Esophagus muscularis mucosa (tissue), 4 donors: ENCODE measurements at regions not wholly inside any gene's neighbourhood (a gene's known extent, or its start where the extent isn't known, plus 50 kb on each side); places are given as distances from the start of the nearest gene placed in this dataset.

Experiments used
- DNase-seq: peaks from one replicate; pipeline ENCODE4 v3.0.0-alpha.2; 2017; ENCODE audit errors: extremely low spot score
- H3K27ac ChIP-seq, 4 donors: fragments of 200-600 bp; sonication (generic); replicated peaks in 1 of 4; 1 replicate in 3 of 4; 2 replicates in 1 of 4; pipeline ENCODE4 v1.5.1; 2016 to 2019; ENCODE audit warnings: mild to moderate bottlenecking in 1 of 4
- H3K27me3 ChIP-seq, 4 donors: fragments of 200-600 bp; sonication (generic); one replicate each; pipeline versions ENCODE4 v1.5.1 to v1.6.0; 2016 to 2019
- H3K36me3 ChIP-seq, 4 donors: fragments of 200-600 bp; sonication (generic); one replicate each; pipeline ENCODE4 v1.5.1; 2016 to 2019
- H3K4me1 ChIP-seq, 4 donors: fragments of 200-600 bp; sonication (generic); one replicate each; pipeline ENCODE4 v1.5.1; 2016 to 2019
- H3K4me3 ChIP-seq, 4 donors: fragments of 200-600 bp; sonication (generic); 1 replicate in 2 of 4; 2 replicates in 2 of 4; pipeline ENCODE4 v1.5.1; 2016 to 2019; ENCODE audit warnings: mild to moderate bottlenecking in 4 of 4, moderate library complexity in 1 of 4
- H3K9me3 ChIP-seq, 4 donors: fragments of 200-600 bp; sonication (generic); 1 replicate in 3 of 4; 2 replicates in 1 of 4; pipeline ENCODE4 v1.5.1; 2016 to 2019
- CTCF ChIP-seq, 3 experiments: fragments of 200-600 bp in 2 of 3; fragments of 450-650 bp in 1 of 3; sonication (generic) in 2 of 3; IDR thresholded peaks; one replicate each; pipeline ENCODE4 v1.5.1; 2017 to 2019; ENCODE audit warnings: antibody characterized with exemption in 3 of 3, mild to moderate bottlenecking in 2 of 3, moderate library complexity in 1 of 3
- EP300 ChIP-seq: sonication (generic); formaldehyde crosslinking; IDR thresholded peaks from one replicate; pipeline ENCODE4 v1.6.1; 2017; ENCODE audit warnings: antibody characterized with exemption
- POLR2A ChIP-seq: fragments of 450-650 bp; IDR thresholded peaks from one replicate; pipeline ENCODE4 v1.6.1; 2017; ENCODE audit warnings: antibody characterized with exemption, moderate library complexity, mild to moderate bottlenecking, low read depth
- POLR2AphosphoS5 ChIP-seq, 2 donors: sonication (generic); formaldehyde crosslinking; IDR thresholded peaks; one replicate each; pipeline ENCODE4 v1.6.1; 2017; ENCODE audit warnings: antibody characterized with exemption in 2 of 2
- WGBS: methylation state at CpG from one replicate; pipeline ENCODE4 v1.1.5; 2018; 5-methylcytosine and 5-hydroxymethylcytosine counted together
- intact Hi-C: fragments of 100-400 bp; cut with DNase I; formaldehyde crosslinking; loops from one replicate; pipeline ENCODE4 v1.15.1; 2023

DNA sequence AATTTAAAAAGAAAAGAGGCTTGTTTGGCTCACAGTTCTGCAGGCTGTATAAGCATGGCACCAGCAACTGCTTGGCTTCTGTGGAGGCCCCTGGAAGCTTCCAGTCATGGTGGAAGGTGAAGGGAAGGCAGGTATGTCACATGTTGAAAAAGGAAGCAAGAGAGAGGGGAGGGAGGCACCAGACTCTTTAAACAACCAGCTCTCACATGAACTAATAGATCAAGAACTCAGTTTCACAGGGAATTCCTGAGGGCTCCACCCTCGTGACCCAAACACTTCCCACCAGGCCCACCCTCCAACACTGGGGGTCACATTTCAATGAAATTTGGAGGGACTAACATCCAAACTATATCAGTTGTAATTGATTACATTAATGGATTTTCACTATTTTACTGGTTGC is 127.9 kb upstream of the MLIP start:
- DNase-seq = no peak
- intact Hi-C loops = loop anchor here (5.0 kb wide), 1 partner anchor 734 kb away; no protein-coding TSS in a partner anchor
- Histone ChIP-seq H3K4me3 (no peak overlapping the region), H3K9me3 (no peaks in the 10 kb centered on the region), H3K4me1 (peaks cover 5 to 14% (median 11%) of the 10 kb centered on the region in 4 donors), H3K27me3 (no peaks in the 10 kb centered on the region), H3K27ac (no peak overlapping the region), H3K36me3 (no peaks in the 10 kb centered on the region)
- no peak for TF ChIP-seq CTCF (IDR thresholded peaks at IDR 0.05)
- no peak for TF ChIP-seq POLR2AphosphoS5 (IDR thresholded peaks at IDR 0.05)
- TF ChIP-seq EP300 = no peak
- no peak for TF ChIP-seq POLR2A
- 91% methylated on average over 1 of the region's 1 CpG for whole genome bisulfite sequencing

GRCh38 chr6:53984163-53984562 is 127.1 kb upstream of the MLIP start:
- TF ChIP-seq POLR2A = no peak
- no peak for TF ChIP-seq POLR2AphosphoS5 (IDR thresholded peaks at IDR 0.05)
- no peak for TF ChIP-seq EP300
- TF ChIP-seq CTCF (IDR thresholded peaks at IDR 0.05) = no peak
- WGBS = 87% methylated on average over 2 of the region's 2 CpGs
- intact Hi-C loops = loop anchor here (5.0 kb wide), 1 partner anchor 733 kb away; no protein-coding TSS in a partner anchor
- peaks cover 5 to 14% (median 11%) of the 10 kb centered on the region in 4 donors for H3K4me1 ChIP-seq
- no peak overlapping the region for H3K27ac ChIP-seq
- DNase-seq = no peak
- no peaks in the 10 kb centered on the region for H3K27me3 ChIP-seq
- no peak overlapping the region for H3K4me3 ChIP-seq
- H3K9me3 ChIP-seq = no peaks in the 10 kb centered on the region
- H3K36me3 ChIP-seq = no peaks in the 10 kb centered on the region

- Histone ChIP-seq H3K36me3 (no peaks in the 10 kb centered on the region), H3K9me3 (no peaks in the 10 kb centered on the region), H3K4me3 (no peak overlapping the region), H3K27ac (no peak overlapping the region), H3K4me1 (peaks cover 5 to 14% (median 13%) of the 10 kb centered on the region in 4 donors), H3K27me3 (no peaks in the 10 kb centered on the region)
- WGBS = 58% methylated on average over 3 of the region's 3 CpGs
- TF ChIP-seq EP300 = no peak
- no peak for TF ChIP-seq POLR2AphosphoS5 (IDR thresholded peaks at IDR 0.05)
- no peak for TF ChIP-seq CTCF (IDR thresholded peaks at IDR 0.05)
- no peak for TF ChIP-seq POLR2A
- intact Hi-C loops = loop anchor here (5.0 kb wide), 1 partner anchor 733 kb away; no protein-coding TSS in a partner anchor
- no peak for DNase-seq
These were observed 126.7 kb upstream of the MLIP start for GRCh38 chr6:53984581-53984980.

- Histone ChIP-seq H3K36me3 (no peaks in the 10 kb centered on the region), H3K4me1 (peaks cover 5 to 14% (median 13%) of the 10 kb centered on the region in 4 donors), H3K27ac (no peak overlapping the region), H3K9me3 (no peaks in the 10 kb centered on the region), H3K4me3 (no peak overlapping the region), H3K27me3 (no peaks in the 10 kb centered on the region)
- no peak for DNase-seq
- 35% methylated on average over 1 of the region's 1 CpG for WGBS
- TF ChIP-seq POLR2A = no peak
- no peak for TF ChIP-seq CTCF (IDR thresholded peaks at IDR 0.05)
- TF ChIP-seq EP300 = no peak
- no peak for TF ChIP-seq POLR2AphosphoS5 (IDR thresholded peaks at IDR 0.05)
- intact Hi-C loops = loop anchor here (5.0 kb wide), 3 partner anchors 282 to 1252 kb away; no protein-coding TSS in a partner anchor
These were observed 125.9 kb upstream of the MLIP start for GRCh38 chr6:53985366-53985765.

DNA sequence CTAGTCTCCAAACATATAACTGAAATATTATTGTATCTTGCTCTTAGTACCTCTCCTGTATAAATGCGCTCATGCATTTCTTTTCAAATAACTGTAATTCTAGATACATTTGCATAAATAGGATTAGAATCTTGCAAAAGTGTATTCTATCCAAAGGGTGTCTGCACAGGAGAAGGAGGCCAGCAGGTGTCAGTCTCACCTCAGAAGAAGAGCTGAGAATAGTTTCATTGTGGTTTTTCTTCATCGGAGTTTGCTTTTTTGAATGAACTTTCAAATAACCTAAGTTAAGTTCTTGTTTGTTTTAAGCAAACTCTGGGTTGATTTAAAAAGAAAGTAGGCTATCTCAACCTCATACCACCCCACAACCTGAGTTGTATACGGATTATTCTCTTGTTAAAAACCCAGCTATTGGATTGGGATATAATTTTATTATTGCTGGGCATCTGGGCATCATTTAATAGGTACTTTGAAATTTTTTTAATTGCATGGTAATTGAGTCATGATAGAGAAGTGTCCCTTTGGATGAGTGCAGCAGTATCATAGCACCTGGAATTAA is 125.0 kb upstream of the MLIP start:
- DNase-seq = no peak
- intact Hi-C loops = loop anchor here (5.0 kb wide), 3 partner anchors 281 to 1251 kb away; no protein-coding TSS in a partner anchor

More for the DNA sequence above, 125.0 kb upstream of the MLIP start:
- no peaks in the 10 kb centered on the region for H3K27me3 ChIP-seq
- no peak overlapping the region for H3K27ac ChIP-seq
- TF ChIP-seq CTCF (IDR thresholded peaks at IDR 0.05) (peak; percentile 56 to 76 (median 70)), EP300 (no peak), POLR2AphosphoS5 (IDR thresholded peaks at IDR 0.05) (no peak)
- H3K36me3 ChIP-seq = no peaks in the 10 kb centered on the region
- peaks cover 5 to 14% (median 13%) of the 10 kb centered on the region in 4 donors for H3K4me1 ChIP-seq
- WGBS = 44% methylated on average over 3 of the region's 3 CpGs
- no peaks in the 10 kb centered on the region for H3K9me3 ChIP-seq
- no peak overlapping the region for H3K4me3 ChIP-seq
